ENCODE measurements at regions not wholly inside any gene's neighbourhood (a gene's known extent, or its start where the extent isn't known, plus 50 kb on each side); places are given as distances from the start of the nearest gene placed in this dataset.

- DNase-seq: no peak
Measured at GRCh38 chr3:189049458-189050236, 122.1 kb upstream of the TPRG1 start.

- no peak for DNase-seq
Measured at GRCh38 chr3:189053322-189053721, 118.4 kb upstream of the TPRG1 start.

- DNase-seq: no peak
Measured at GRCh38 chr3:189056646-189057335, 115.0 kb upstream of the TPRG1 start.

- no peak for DNase-seq
Measured at GRCh38 chr3:189057369-189057768, 114.4 kb upstream of the TPRG1 start.

GRCh38 chr3:189058071-189058470 is 113.7 kb upstream of the TPRG1 start:
- no peak for DNase-seq

- no peak for DNase-seq
Measured at GRCh38 chr3:189070965-189071364, 100.8 kb upstream of the TPRG1 start.

GRCh38 chr3:189071446-189071845 is 100.3 kb upstream of the TPRG1 start:
- DNase-seq: no peak

GRCh38 chr3:189076449-189076848 is 95.3 kb upstream of the TPRG1 start:
- no peak for DNase-seq

- DNase-seq: no peak
Measured at GRCh38 chr3:189080745-189081144, 91.0 kb upstream of the TPRG1 start.

- no peak for DNase-seq
Measured at GRCh38 chr3:189082666-189083427, 88.9 kb upstream of the TPRG1 start.

- DNase-seq: no peak
Measured at GRCh38 chr3:189084620-189085019, 87.2 kb upstream of the TPRG1 start.

- DNase-seq: no peak
Measured at GRCh38 chr3:189092547-189092946, 79.2 kb upstream of the TPRG1 start.

- no peak for DNase-seq
Measured at GRCh38 chr3:189094539-189094938, 77.2 kb upstream of the TPRG1 start.

- no peak for DNase-seq
Measured at GRCh38 chr3:189096092-189096491, 75.7 kb upstream of the TPRG1 start.

- DNase-seq: no peak
Measured at GRCh38 chr3:189099031-189099471, 72.7 kb upstream of the TPRG1 start.

GRCh38 chr3:189099505-189100290 is 72.1 kb upstream of the TPRG1 start:
- no peak for DNase-seq

GRCh38 chr3:189100866-189101265 is 70.9 kb upstream of the TPRG1 start:
- DNase-seq: no peak

GRCh38 chr3:189101594-189101993 is 70.2 kb upstream of the TPRG1 start:
- DNase-seq: no peak

GRCh38 chr3:189103208-189103607 is 68.6 kb upstream of the TPRG1 start:
- DNase-seq: no peak

GRCh38 chr3:189108067-189108466 is 63.7 kb upstream of the TPRG1 start:
- DNase-seq: no peak

- no peak for DNase-seq
Measured at GRCh38 chr3:189108735-189109134, 63.0 kb upstream of the TPRG1 start.

- no peak for DNase-seq
Measured at GRCh38 chr3:189109145-189109544, 62.6 kb upstream of the TPRG1 start.

GRCh38 chr3:189117087-189117486 is 54.7 kb upstream of the TPRG1 start:
- no peak for DNase-seq

All from activated CD4-positive, CD25-positive, alpha-beta regulatory T cell treated with anti-CD3 and anti-CD28 coated beads, Interleukin-2, amount 50 U/mL, for 72 hours (primary cell).